ENCODE measurements at regions not wholly inside any gene's neighbourhood (a gene's known extent, or its start where the extent isn't known, plus 50 kb on each side); places are given as distances from the start of the nearest gene placed in this dataset.

- TF ChIP-seq CTCF (IDR thresholded peaks at IDR 0.05; ENCODE audit: low read length), result no peak
- no peak for TF ChIP-seq EZH2 (optimal IDR thresholded peaks at IDR 0.05; ENCODE audit: low read depth, low read length)
- no peak for TF ChIP-seq EZH2phosphoT487 (IDR thresholded peaks at IDR 0.05; ENCODE audit: low read length)
Measured at GRCh38 chr3:150136242-150136641, 165.5 kb upstream of the PFN2 start.
